ENCODE measurements at regions not wholly inside any gene's neighbourhood (a gene's known extent, or its start where the extent isn't known, plus 50 kb on each side); places are given as distances from the start of the nearest gene placed in this dataset.

DNA sequence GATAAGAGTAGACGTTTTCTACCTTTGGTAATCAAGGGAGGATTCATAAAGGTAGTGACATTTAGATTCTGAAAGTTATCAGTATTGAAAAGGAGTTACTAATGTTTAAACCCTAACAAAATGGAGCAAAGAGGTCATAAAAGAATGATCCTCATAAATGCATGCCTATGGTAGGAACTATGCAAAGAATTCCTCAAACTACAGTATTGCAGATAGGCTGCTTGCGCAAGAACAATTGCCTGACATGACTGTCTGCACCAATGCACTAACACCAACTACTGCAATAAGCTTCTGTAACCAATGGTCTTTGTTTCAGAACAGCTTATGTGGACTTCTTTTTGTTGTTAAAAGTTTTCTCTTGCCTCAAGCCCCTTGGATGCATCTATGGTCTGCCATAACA, 597.3 kb upstream of the ADGRL4 start:
- no peak overlapping the region for H3K9ac ChIP-seq (ENCODE audit: low read length)
- no peak overlapping the region for H3K4me3 ChIP-seq (ENCODE audit: low read length)
- H3K4me2 ChIP-seq (ENCODE audit: low read length): no peak overlapping the region
- TF ChIP-seq, protein P1, sequence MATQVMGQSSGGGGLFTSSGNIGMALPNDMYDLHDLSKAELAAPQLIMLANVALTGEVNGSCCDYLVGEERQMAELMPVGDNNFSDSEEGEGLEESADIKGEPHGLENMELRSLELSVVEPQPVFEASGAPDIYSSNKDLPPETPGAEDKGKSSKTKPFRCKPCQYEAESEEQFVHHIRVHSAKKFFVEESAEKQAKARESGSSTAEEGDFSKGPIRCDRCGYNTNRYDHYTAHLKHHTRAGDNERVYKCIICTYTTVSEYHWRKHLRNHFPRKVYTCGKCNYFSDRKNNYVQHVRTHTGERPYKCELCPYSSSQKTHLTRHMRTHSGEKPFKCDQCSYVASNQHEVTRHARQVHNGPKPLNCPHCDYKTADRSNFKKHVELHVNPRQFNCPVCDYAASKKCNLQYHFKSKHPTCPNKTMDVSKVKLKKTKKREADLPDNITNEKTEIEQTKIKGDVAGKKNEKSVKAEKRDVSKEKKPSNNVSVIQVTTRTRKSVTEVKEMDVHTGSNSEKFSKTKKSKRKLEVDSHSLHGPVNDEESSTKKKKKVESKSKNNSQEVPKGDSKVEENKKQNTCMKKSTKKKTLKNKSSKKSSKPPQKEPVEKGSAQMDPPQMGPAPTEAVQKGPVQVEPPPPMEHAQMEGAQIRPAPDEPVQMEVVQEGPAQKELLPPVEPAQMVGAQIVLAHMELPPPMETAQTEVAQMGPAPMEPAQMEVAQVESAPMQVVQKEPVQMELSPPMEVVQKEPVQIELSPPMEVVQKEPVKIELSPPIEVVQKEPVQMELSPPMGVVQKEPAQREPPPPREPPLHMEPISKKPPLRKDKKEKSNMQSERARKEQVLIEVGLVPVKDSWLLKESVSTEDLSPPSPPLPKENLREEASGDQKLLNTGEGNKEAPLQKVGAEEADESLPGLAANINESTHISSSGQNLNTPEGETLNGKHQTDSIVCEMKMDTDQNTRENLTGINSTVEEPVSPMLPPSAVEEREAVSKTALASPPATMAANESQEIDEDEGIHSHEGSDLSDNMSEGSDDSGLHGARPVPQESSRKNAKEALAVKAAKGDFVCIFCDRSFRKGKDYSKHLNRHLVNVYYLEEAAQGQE (IDR thresholded peaks at IDR 0.05; ENCODE audit: borderline replicate concordance): no peak
- no peak for TF ChIP-seq POLR2AphosphoS5 (IDR thresholded peaks at IDR 0.05)
- no peak for TF ChIP-seq TAF1 (IDR thresholded peaks at IDR 0.05; ENCODE audit: low read depth)
- TF ChIP-seq, protein P2, sequence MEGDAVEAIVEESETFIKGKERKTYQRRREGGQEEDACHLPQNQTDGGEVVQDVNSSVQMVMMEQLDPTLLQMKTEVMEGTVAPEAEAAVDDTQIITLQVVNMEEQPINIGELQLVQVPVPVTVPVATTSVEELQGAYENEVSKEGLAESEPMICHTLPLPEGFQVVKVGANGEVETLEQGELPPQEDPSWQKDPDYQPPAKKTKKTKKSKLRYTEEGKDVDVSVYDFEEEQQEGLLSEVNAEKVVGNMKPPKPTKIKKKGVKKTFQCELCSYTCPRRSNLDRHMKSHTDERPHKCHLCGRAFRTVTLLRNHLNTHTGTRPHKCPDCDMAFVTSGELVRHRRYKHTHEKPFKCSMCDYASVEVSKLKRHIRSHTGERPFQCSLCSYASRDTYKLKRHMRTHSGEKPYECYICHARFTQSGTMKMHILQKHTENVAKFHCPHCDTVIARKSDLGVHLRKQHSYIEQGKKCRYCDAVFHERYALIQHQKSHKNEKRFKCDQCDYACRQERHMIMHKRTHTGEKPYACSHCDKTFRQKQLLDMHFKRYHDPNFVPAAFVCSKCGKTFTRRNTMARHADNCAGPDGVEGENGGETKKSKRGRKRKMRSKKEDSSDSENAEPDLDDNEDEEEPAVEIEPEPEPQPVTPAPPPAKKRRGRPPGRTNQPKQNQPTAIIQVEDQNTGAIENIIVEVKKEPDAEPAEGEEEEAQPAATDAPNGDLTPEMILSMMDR (IDR thresholded peaks at IDR 0.05; ENCODE audit: poor library complexity, severe bottlenecking): no peak
- TF ChIP-seq EZH2 (IDR thresholded peaks at IDR 0.05; ENCODE audit: borderline replicate concordance, insufficient read depth, low read length, poor library complexity, severe bottlenecking): no peak
- no peak for TF ChIP-seq RAD21 (conservative IDR thresholded peaks at IDR 0.05)
- TF ChIP-seq SMC3 (conservative IDR thresholded peaks at IDR 0.05; ENCODE audit: poor library complexity): no peak
- no peaks in the 10 kb centered on the region for H3F3A ChIP-seq (ENCODE audit: insufficient read depth, low read length, poor library complexity, severe bottlenecking)
- H4K20me1 ChIP-seq (ENCODE audit: insufficient read depth): no peaks in the 10 kb centered on the region
- H3K36me3 ChIP-seq (ENCODE audit: insufficient read depth, low read length): no peaks in the 10 kb centered on the region
- no peaks in the 10 kb centered on the region for H3K9me2 ChIP-seq (ENCODE audit: insufficient read depth, low read length)
- H3K9me3 ChIP-seq (ENCODE audit: low read length): peaks cover 6% of the 10 kb centered on the region
- H3K27ac ChIP-seq (ENCODE audit: low read length): no peak overlapping the region
- H3K79me2 ChIP-seq (replicated peaks; ENCODE audit: insufficient read depth, low read length): no peaks in the 10 kb centered on the region
- no peak overlapping the region for H2AFZ ChIP-seq (ENCODE audit: low read depth, low read length)
- no peaks in the 10 kb centered on the region for H3K27me3 ChIP-seq (ENCODE audit: insufficient read depth, low read depth, low read length)

DNA sequence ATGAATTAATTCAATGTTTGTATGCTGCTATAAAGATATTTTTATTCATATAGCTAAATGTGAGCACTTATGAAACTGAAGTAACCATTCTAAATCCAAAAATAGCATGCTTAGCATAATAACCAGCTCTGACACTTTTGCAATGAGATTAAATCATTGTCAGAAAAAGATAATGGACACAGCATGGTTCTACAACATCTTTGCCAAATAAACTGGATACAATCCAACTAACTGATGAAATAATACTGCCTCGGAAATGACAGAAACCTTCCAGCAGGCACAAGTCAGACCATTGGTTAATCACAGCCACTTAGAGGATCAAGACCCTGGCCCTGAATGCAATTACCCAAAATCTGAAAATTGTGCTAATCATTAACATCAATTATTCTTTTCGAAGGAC, 592.7 kb upstream of the ADGRL4 start:
- Histone ChIP-seq H3K9me2 (ENCODE audit: insufficient read depth, low read length) (no peaks in the 10 kb centered on the region), H3K36me3 (ENCODE audit: insufficient read depth, low read length) (no peaks in the 10 kb centered on the region), H3K9me3 (ENCODE audit: low read length) (peaks cover 6% of the 10 kb centered on the region), H3K9ac (ENCODE audit: low read length) (no peak overlapping the region), H3K27me3 (ENCODE audit: insufficient read depth, low read depth, low read length) (no peaks in the 10 kb centered on the region), H3K4me2 (ENCODE audit: low read length) (no peak overlapping the region), H3F3A (ENCODE audit: insufficient read depth, low read length, poor library complexity, severe bottlenecking) (no peaks in the 10 kb centered on the region), H3K27ac (ENCODE audit: low read length) (no peak overlapping the region), H2AFZ (ENCODE audit: low read depth, low read length) (no peak overlapping the region), H4K20me1 (ENCODE audit: insufficient read depth) (no peaks in the 10 kb centered on the region), H3K4me3 (ENCODE audit: low read length) (no peak overlapping the region), H3K79me2 (replicated peaks; ENCODE audit: insufficient read depth, low read length) (no peaks in the 10 kb centered on the region)
- TF ChIP-seq MXI1 (conservative IDR thresholded peaks at IDR 0.05; ENCODE audit: poor library complexity, severe bottlenecking): no peak
- no peak for TF ChIP-seq EZH2 (IDR thresholded peaks at IDR 0.05; ENCODE audit: borderline replicate concordance, insufficient read depth, low read length, poor library complexity, severe bottlenecking)
- TF ChIP-seq, protein P2 (IDR thresholded peaks at IDR 0.05; ENCODE audit: poor library complexity, severe bottlenecking): no peak
- no peak for TF ChIP-seq TAF1 (IDR thresholded peaks at IDR 0.05; ENCODE audit: low read depth)
- TF ChIP-seq POLR2AphosphoS5 (IDR thresholded peaks at IDR 0.05): no peak
- TF ChIP-seq RAD21 (conservative IDR thresholded peaks at IDR 0.05): no peak
- TF ChIP-seq, protein P1 (IDR thresholded peaks at IDR 0.05; ENCODE audit: borderline replicate concordance): no peak

Data from neural cell (in vitro differentiated cells).